ENCODE measurements at regions not wholly inside any gene's neighbourhood (a gene's known extent, or its start where the extent isn't known, plus 50 kb on each side); places are given as distances from the start of the nearest gene placed in this dataset.

GRCh38 chr1:221040101-221040500 is 160.9 kb downstream of the HLX start:
- no peak for TF ChIP-seq CTCF (IDR thresholded peaks at IDR 0.05; ENCODE audit: extremely low read depth in 1 of 2, insufficient read depth in 1 of 2, low read depth in 1 of 2, low read length in 2 of 2)
- no peak for TF ChIP-seq POLR2AphosphoS5 (IDR thresholded peaks at IDR 0.05; ENCODE audit: insufficient read depth, low read depth, low read length)
- no peak for TF ChIP-seq EZH2 (IDR thresholded peaks at IDR 0.05; ENCODE audit: borderline replicate concordance, low read depth, low read length, severe bottlenecking)
- no peak for TF ChIP-seq POLR2A (IDR thresholded peaks at IDR 0.05; ENCODE audit: low read depth, low read length)
